DOHH2 (cell line): ENCODE measurements at regions not wholly inside any gene's neighbourhood (a gene's known extent, or its start where the extent isn't known, plus 50 kb on each side); places are given as distances from the start of the nearest gene placed in this dataset.

ENCODE experiments used
- H3F3A ChIP-seq: fragments of 200-600 bp; sonication (generic), shearing (Covaris generic); 2 replicates; pipeline ENCODE4 v1.6.0; 2016; ENCODE audit warnings: antibody characterized with exemption, mild to moderate bottlenecking; ENCODE audit not compliant: control insufficient read depth, insufficient read depth
- H3K27ac ChIP-seq: fragments of 200-600 bp; sonication (generic); 2 replicates; pipeline ENCODE4 v1.5.1; 2014; ENCODE audit warnings: low read depth, mild to moderate bottlenecking, low read length, moderate library complexity
- H3K27me3 ChIP-seq: fragments of 200-600 bp; sonication (generic); 2 replicates; pipeline ENCODE4 v1.6.1; 2014; ENCODE audit warnings: mild to moderate bottlenecking, low read length, mixed read lengths; ENCODE audit not compliant: control insufficient read depth
- H3K36me3 ChIP-seq: fragments of 200-600 bp; sonication (generic); 2 replicates; pipeline ENCODE4 v1.6.1; 2014; ENCODE audit warnings: mild to moderate bottlenecking, low read length, moderate library complexity, mixed read lengths; ENCODE audit not compliant: control insufficient read depth
- H3K4me1 ChIP-seq: fragments of 200-600 bp; sonication (generic); 2 replicates; pipeline ENCODE4 v1.6.1; 2014; ENCODE audit warnings: mild to moderate bottlenecking, low read length, mixed read lengths; ENCODE audit not compliant: control insufficient read depth
- H3K4me2 ChIP-seq: fragments of 200-600 bp; sonication (generic); 2 replicates; pipeline ENCODE4 v1.6.0; 2014; ENCODE audit warnings: mild to moderate bottlenecking, low read length, moderate library complexity
- H3K4me3 ChIP-seq: fragments of 200-600 bp; sonication (generic); 2 replicates; pipeline ENCODE4 v1.5.1; 2014; ENCODE audit warnings: mild to moderate bottlenecking, low read length, mixed read lengths
- H3K79me2 ChIP-seq: fragments of 200-600 bp; sonication (generic); 2 replicates; pipeline ENCODE4 v1.6.1; 2014; ENCODE audit warnings: mild to moderate bottlenecking, low read length, mixed read lengths; ENCODE audit not compliant: control insufficient read depth
- H3K9me2 ChIP-seq: fragments of 200-600 bp; sonication (generic); replicated peaks from 2 replicates; pipeline ENCODE4 v1.6.1; 2014; ENCODE audit warnings: mild to moderate bottlenecking, low read length, mixed read lengths; ENCODE audit not compliant: control insufficient read depth
- H3K9me3 ChIP-seq: fragments of 200-600 bp; sonication (generic); 2 replicates; pipeline ENCODE4 v1.6.1; 2014; ENCODE audit warnings: antibody characterized with exemption, low read length, mixed read lengths; ENCODE audit not compliant: control insufficient read depth, insufficient read depth
- H4K20me1 ChIP-seq: fragments of 200-600 bp; sonication (generic); 2 replicates; pipeline ENCODE4 v1.6.0; 2014; ENCODE audit warnings: low read depth, mild to moderate bottlenecking, antibody characterized with exemption, low read length, moderate library complexity; ENCODE audit not compliant: control insufficient read depth, insufficient read depth
- CTCF ChIP-seq: fragments of 200-600 bp; sonication (generic); IDR thresholded peaks from one replicate; pipeline ENCODE4 v1.5.1; 2014; ENCODE audit warnings: antibody characterized with exemption, mild to moderate bottlenecking, low read depth, low read length; ENCODE audit not compliant: poor library complexity, severe bottlenecking
- EZH2phosphoT487 ChIP-seq: fragments of 200-600 bp; sonication (generic); IDR thresholded peaks from 2 replicates; pipeline ENCODE4 v1.6.1; 2017; ENCODE audit warnings: borderline replicate concordance, mild to moderate bottlenecking, antibody characterized with exemption, low read length, moderate library complexity, mixed read lengths

GRCh38 chr10:109723305-109723704, 200.0 kb downstream of the XPNPEP1 start:
- TF ChIP-seq EZH2phosphoT487 (no peak), CTCF (no peak)
- Histone ChIP-seq H4K20me1 (no peaks in the 10 kb centered on the region), H3K4me2 (no peak overlapping the region), H3K9me2 (no peaks in the 10 kb centered on the region), H3K36me3 (no peaks in the 10 kb centered on the region), H3K27me3 (no peaks in the 10 kb centered on the region), H3K79me2 (no peaks in the 10 kb centered on the region), H3K4me1 (no peaks in the 10 kb centered on the region), H3K4me3 (no peak overlapping the region), H3K27ac (no peak overlapping the region), H3K9me3 (no peaks in the 10 kb centered on the region), H3F3A (no peaks in the 10 kb centered on the region)

- Histone ChIP-seq H3K27me3 (no peaks in the 10 kb centered on the region), H3K9me2 (no peaks in the 10 kb centered on the region), H3F3A (no peaks in the 10 kb centered on the region), H3K27ac (no peak overlapping the region), H3K4me2 (no peak overlapping the region), H3K4me1 (no peaks in the 10 kb centered on the region), H3K4me3 (no peak overlapping the region), H3K9me3 (no peaks in the 10 kb centered on the region), H4K20me1 (no peaks in the 10 kb centered on the region), H3K36me3 (no peaks in the 10 kb centered on the region), H3K79me2 (no peaks in the 10 kb centered on the region)
- TF ChIP-seq CTCF (no peak), EZH2phosphoT487 (no peak)
These were observed 201.8 kb downstream of the XPNPEP1 start for GRCh38 chr10:109721453-109722064.

GRCh38 chr10:109706026-109706560, 217.2 kb downstream of the XPNPEP1 start:
- Histone ChIP-seq H3K9me3 (no peaks in the 10 kb centered on the region), H3K4me1 (no peaks in the 10 kb centered on the region), H3K27me3 (no peaks in the 10 kb centered on the region), H3K79me2 (no peaks in the 10 kb centered on the region), H3K4me2 (no peak overlapping the region), H3F3A (no peaks in the 10 kb centered on the region), H4K20me1 (no peaks in the 10 kb centered on the region), H3K4me3 (no peak overlapping the region), H3K27ac (no peak overlapping the region), H3K36me3 (no peaks in the 10 kb centered on the region), H3K9me2 (no peaks in the 10 kb centered on the region; the same call in 1 of the 2 replicates)
- TF ChIP-seq CTCF (no peak), EZH2phosphoT487 (no peak)
